NCI-H2196 treated with DMSO at 0.1 percent for 48 hours (cell line): ENCODE measurements at regions not wholly inside any gene's neighbourhood (a gene's known extent, or its start where the extent isn't known, plus 50 kb on each side); places are given as distances from the start of the nearest gene placed in this dataset.
"Not testable (repeated sequence)": the region's sequence is repeated elsewhere in the genome, so short reads cannot be mapped to it uniquely, and the experiment has no call there.

ENCODE experiments used
- DNase-seq: peaks from one replicate; lab custom pipeline; 2025; ENCODE audit not compliant: unreplicated experiment; lab: John Stamatoyannopoulos, UW

DNA sequence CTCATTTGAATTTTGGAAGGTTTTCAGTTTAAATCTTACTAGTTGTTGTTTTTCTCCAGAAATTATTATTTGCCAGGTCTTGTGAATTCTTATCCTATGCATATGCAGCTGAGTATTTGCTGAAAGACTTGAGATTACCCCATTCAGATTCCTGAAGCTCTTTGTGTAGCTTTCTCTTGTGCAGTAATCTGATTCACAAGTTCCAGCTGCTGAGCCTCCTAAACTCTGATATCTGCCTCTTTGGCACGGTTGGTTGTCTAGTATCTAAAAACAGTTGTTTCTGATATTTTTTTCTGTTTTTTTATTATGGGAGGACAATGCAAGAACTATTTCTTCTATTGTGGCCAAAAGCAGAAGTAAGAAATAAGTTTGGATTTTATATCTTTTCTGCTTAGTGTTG lies 863.9 kb upstream of the MANEA start:
- no peak for DNase-seq

- DNase-seq, result no peak
Observed at GRCh38 chr6:94698773-94699172, 878.6 kb upstream of the MANEA start.

GRCh38 chr6:94687255-94687654 lies 890.1 kb upstream of the MANEA start:
- not testable (repeated sequence) for DNase-seq

- DNase-seq, result no peak
Observed at GRCh38 chr6:94683409-94683808, 893.9 kb upstream of the MANEA start.

DNA sequence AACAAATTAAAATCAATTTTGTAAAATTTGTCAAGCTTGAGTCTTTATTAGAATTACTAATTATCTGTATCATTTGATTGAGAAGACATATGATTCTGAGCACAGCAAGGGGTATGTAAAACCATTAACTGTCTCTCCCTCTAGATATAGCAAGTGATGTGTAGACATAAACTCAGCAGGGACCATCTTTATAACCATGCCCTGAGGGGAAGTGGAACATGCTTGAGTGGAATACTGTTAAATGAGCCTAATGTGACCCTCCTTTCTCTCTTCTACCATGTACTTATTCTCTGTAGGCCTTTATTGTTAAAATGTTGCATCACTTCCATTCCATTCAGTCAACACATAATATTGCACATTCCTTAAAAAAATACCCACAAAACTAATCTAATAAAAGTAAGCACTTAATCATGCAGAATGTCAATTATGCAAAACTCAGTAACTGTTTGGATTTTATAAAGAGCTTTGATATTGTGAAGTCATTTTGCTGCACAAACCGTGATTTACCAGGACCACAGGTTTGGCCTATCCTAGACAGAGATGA lies 896.6 kb upstream of the MANEA start:
- DNase-seq, result no peak

- no peak for DNase-seq
Observed at GRCh38 chr6:94673251-94673650, 904.1 kb upstream of the MANEA start.

DNA sequence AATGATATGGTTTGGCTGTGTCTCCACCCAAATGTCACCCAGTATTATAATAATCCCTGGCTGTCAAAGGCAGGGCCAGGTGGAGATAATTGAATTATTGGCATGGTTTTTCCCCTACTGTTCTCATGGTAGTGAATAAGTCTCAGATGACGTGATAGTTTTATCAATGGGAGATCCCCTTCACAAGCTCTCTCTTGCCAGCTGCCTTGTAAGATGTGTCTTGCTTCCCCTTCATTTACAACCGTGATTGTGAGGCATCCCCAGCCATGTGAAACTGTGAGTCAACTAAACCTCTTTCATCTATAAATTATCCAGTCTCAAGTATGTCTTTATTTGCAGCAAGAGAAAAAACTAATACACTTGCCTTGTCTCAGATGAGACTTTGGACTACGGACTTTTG lies 907.3 kb upstream of the MANEA start:
- DNase-seq, result no peak

DNA sequence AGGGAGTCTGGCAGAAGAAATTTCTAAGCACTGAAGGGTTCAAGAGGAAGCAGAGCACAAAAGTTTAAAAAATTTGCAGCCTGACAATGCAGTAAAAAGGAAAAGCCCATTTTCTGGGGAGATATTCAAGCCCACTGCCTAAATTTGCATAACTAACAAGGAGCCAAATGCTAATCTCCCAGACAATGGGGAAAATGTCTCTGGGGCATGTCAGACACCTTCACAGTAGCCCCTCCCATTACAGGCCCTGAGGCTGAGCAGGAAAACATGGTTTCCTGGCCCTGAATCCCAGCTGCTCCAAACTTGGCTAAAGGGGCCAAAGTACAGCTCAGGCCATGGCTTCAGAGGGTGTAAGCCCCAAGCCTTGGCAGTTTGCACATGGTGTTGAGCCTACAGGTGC lies 908.5 kb upstream of the MANEA start:
- no peak for DNase-seq

GRCh38 chr6:94658929-94659328 lies 918.4 kb upstream of the MANEA start:
- no peak for DNase-seq

- no peak for DNase-seq
Observed at GRCh38 chr6:94651239-94651638, 926.1 kb upstream of the MANEA start.

DNA sequence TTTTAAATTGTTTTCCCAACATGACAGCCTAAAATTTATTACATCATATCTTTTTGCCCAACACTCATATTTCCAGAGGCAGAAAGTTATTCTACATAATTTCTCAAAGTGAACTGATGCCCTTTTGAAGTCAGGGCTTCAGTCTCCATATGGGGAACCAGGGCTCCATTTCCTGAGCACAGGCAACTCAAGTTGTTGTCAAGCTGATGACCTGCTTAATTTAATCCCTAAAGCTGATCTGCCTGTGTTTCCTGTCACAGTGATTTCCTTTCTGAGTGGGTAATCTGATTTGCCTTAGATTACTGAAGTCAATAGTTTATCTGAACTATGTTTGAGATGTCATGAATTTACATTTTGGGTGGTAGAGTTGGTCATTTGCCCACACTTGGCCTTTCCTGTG lies 932.1 kb upstream of the MANEA start:
- no peak for DNase-seq

- no peak for DNase-seq
Observed at GRCh38 chr6:94639564-94639963, 937.8 kb upstream of the MANEA start.

GRCh38 chr6:94636780-94637385 lies 940.5 kb upstream of the MANEA start:
- no peak for DNase-seq

DNA sequence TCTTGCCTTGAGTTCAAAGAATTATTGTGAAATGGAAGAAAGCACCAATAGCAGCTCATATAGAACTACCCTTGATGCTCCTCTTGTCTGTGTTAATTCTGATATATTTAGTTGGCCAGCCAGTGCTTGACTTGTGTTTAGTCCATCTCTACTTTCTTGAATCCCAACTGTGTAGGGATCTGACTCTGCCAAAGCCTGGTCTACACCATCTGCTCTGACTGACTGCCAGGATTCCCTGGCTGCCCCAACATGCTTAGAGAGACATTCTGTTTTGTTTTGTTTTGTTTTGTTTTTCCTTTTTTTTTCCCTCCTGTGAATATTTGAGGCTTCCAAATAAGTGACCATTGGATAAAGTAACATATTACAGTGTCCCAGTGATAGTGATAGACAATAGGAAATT lies 953.7 kb upstream of the MANEA start:
- no peak for DNase-seq

GRCh38 chr6:94622783-94623182 lies 954.6 kb upstream of the MANEA start:
- DNase-seq, result no peak

DNA sequence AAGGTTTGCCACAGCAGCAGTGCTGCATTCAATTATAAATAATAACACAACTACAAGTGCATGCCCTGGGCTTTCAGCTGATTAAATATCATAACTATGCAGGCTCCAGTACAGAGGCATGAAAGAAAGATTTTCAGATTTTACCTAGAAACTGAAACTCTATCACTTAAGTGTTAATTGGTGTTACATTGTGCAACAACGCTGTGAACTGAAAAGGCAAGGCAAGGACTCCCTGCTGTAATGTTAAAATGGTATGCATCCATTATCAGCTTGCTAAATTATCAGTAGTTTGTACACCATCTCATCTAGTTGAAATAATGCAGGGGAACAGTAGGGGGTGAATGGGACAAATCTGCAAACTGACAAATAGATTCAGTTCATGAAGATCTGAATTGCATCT lies 976.7 kb upstream of the MANEA start:
- DNase-seq, result no peak

- DNase-seq, result no peak
Observed at GRCh38 chr6:94597487-94597886, 979.8 kb upstream of the MANEA start.

DNA sequence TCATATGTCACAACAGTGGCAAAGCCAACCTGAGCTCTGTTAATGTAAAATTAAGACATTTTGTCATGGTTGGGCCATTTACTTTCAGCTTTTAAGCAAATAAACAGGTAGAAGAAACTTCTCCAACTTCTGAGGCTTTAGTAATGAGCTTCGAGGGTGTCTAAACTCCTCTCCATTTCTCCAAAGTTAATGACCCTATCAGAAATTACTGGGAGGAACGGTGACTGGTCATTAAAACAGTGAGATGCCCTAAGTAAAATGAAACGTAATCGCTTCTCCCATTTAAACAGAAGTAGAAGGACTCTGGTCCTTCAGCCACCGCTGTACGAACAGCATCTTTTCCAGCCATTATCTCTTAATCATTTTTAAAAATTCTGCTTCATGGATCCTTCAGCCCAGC lies 986.9 kb upstream of the MANEA start:
- no peak for DNase-seq

DNA sequence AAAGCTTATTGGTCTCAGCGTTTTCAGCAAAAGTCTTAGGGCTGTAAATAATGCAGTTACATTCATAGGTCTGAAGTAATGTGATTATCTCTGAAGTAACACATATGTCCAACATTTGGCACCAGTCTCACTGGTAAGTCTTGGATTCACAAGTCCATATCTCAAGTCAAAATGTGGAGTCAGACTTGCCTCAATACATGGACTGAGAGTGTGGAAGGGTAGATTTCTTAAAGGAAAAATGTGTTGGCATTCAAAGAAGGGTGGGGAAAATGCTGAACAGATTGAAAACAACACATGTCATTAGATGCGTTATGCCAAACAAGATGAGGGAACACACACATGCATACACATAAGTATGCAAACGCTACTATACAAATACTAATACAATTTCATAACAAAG lies 989.0 kb upstream of the MANEA start:
- DNase-seq, result no peak

DNA sequence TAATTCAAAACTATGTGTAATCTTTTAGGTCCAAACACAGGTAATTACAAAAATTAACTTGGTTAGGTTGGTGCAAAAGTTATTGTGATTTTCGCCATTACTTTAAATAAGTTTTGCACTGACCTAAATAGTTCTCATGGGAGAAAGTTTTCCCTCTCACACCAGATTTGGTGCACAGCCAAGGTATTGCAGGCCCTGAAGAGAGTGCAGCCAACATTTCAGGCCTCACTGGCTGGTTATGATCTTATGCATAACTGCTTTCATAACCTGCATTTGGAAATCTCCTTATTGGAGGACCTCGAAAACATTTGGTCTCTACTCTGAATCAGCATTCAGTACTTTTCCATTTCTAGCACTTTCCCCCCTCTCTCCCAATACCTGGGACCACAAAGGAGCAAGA lies 993.1 kb upstream of the MANEA start:
- DNase-seq, result no peak

GRCh38 chr6:94570581-94570980 lies 1006.8 kb upstream of the MANEA start:
- DNase-seq, result no peak

GRCh38 chr6:94562846-94563245 lies 1014.5 kb upstream of the MANEA start:
- DNase-seq, result no peak

GRCh38 chr6:94559829-94560537 lies 1017.4 kb upstream of the MANEA start:
- DNase-seq, result no peak
